Vagina (tissue), 2 donors: ENCODE measurements at regions not wholly inside any gene's neighbourhood (a gene's known extent, or its start where the extent isn't known, plus 50 kb on each side); places are given as distances from the start of the nearest gene placed in this dataset.
"Not testable (repeated sequence)": the region's sequence is repeated elsewhere in the genome, so short reads cannot be mapped to it uniquely, and the experiment has no call there.

ENCODE experiments used
- CTCF ChIP-seq, 3 experiments: fragments of 450-650 bp in 2 of 3; fragments of 200-600 bp in 1 of 3; sonication (generic) in 1 of 3; IDR thresholded peaks; one replicate each; pipeline ENCODE4 v1.5.1; 2017 to 2019; ENCODE audit warnings: antibody characterized with exemption in 3 of 3, mild to moderate bottlenecking in 2 of 3, moderate library complexity in 2 of 3
- POLR2A ChIP-seq, 2 donors: fragments of 450-650 bp; IDR thresholded peaks; one replicate each; pipeline ENCODE4 v1.6.1; 2017; ENCODE audit warnings: antibody characterized with exemption in 2 of 2, mild to moderate bottlenecking in 2 of 2, moderate library complexity in 2 of 2
- POLR2AphosphoS5 ChIP-seq, 2 donors: sonication (generic); formaldehyde crosslinking; IDR thresholded peaks; one replicate each; pipeline ENCODE4 v1.9.0; 2017; ENCODE audit warnings: antibody characterized with exemption in 2 of 2, mild to moderate bottlenecking in 2 of 2, low read depth in 1 of 2; ENCODE audit not compliant: insufficient read depth in 1 of 2

GRCh38 chr11:49561240-49561880 lies 353.0 kb upstream of the FOLH1 start:
- not testable (repeated sequence) for TF ChIP-seq CTCF (IDR thresholded peaks at IDR 0.05); POLR2A (IDR thresholded peaks at IDR 0.05); POLR2AphosphoS5 (IDR thresholded peaks at IDR 0.05; ENCODE audit: insufficient read depth in 1 of 2, low read depth in 1 of 2)
